ENCODE measurements at regions not wholly inside any gene's neighbourhood (a gene's known extent, or its start where the extent isn't known, plus 50 kb on each side); places are given as distances from the start of the nearest gene placed in this dataset.

DNA sequence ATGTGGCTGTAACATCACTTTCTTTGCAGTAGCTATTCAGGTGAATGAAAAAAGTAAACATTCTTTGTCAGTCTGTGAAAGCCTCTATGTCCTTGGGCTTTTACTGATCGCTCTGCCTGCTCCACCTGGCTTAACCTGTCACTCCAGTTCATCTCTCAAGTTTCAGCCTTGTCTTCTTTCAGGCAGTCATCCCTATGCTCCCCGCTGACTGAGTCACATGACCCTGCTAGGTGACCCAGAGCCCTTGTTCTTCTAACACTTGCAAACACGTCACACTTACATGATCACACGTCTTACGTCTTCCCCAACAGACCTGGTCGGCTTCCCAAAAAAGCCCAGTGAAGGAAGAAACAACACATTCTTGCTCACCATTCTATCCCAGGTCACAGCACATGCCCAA lies 499.3 kb upstream of the TENM4 start:
- no peak for TF ChIP-seq POLR2AphosphoS5 (IDR thresholded peaks at IDR 0.05; ENCODE audit: low read depth, low read length)
- TF ChIP-seq TAF1 (IDR thresholded peaks at IDR 0.05; ENCODE audit: borderline replicate concordance, low read depth, low read length), result no peak

Data from GM12892 (cell line).